ENCODE measurements at regions not wholly inside any gene's neighbourhood (a gene's known extent, or its start where the extent isn't known, plus 50 kb on each side); places are given as distances from the start of the nearest gene placed in this dataset.

DNA sequence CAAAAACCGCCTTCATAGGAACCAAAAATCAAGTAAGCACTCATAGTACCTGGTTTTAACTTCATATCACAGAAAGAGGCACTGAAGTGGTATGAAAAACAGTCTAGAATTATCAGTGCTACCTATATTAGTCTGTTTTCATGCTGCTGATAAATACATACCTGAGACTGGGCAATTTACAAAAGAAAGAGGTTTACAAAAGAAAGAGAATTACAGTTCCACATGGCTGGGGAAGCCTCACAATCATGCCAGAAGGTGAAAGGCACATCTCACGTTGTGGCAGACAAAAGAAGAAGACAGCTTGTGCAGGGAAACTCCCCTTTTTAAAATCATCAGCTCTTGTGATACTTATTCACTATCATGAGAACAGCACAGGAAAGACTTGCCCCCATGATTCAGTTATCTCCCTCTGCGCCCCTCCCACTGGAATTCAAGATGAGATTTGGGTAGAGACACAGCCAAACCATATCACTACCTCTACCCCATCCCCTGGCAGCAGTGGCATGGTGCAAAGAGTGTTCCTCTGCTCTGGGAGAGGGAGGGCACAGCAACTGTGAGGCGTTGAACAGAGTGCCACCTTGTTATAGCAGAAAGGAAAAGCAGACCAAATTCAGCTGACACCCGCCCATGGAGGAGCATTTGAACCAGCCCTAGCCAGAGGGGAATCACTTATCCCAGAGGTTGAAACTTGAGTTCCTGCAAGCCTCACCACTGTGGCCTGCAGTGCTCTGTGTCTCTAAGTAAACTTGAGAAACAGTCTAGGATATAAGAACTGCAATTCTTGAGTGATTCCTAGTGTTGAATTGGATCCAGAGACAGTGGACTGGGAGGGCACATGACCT lies 61.9 kb upstream of the PTPRZ1 start:
- no peak for DNase-seq (ENCODE audit: low read depth, low spot score)

DNA sequence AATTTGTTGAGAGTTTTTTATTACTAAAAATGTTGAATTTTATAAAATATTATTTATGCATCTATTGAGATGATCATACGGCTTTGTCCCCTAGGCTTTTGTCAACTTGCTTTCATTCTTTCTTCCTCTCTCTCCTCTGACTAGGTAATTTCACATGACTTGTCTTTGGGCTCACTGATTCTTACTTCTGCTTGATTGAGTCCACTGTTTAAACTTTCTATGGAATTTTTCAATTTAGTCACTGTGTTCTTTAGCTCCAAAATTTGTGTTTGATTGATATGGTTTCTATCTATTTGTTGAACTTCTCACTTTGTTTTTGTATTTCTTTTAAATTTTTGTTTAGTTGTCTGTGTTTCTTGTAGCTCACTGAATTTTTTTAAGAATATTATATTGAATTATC lies 65.9 kb upstream of the PTPRZ1 start:
- DNase-seq (ENCODE audit: low read depth, low spot score): no peak

DNA sequence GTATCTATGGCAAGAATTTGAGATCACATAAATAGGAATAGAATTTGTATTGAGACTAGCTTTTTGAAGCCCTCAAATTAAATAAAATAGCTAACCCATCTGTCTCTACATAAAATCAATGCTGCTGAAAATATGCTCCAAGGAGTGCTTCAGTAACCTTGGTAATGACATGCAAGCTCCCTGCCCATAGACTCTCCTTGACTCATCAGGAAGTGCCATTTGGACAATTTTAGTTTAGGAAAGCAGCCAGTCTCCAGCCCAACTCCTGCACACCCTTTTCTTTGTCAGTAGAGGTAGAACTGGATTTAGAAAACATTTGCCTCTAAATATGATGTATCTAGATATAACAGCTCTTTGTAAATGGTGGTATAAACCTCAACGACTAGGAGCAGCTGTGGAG lies 69.9 kb upstream of the PTPRZ1 start:
- DNase-seq (ENCODE audit: low read depth, low spot score): peak; percentile 9

DNA sequence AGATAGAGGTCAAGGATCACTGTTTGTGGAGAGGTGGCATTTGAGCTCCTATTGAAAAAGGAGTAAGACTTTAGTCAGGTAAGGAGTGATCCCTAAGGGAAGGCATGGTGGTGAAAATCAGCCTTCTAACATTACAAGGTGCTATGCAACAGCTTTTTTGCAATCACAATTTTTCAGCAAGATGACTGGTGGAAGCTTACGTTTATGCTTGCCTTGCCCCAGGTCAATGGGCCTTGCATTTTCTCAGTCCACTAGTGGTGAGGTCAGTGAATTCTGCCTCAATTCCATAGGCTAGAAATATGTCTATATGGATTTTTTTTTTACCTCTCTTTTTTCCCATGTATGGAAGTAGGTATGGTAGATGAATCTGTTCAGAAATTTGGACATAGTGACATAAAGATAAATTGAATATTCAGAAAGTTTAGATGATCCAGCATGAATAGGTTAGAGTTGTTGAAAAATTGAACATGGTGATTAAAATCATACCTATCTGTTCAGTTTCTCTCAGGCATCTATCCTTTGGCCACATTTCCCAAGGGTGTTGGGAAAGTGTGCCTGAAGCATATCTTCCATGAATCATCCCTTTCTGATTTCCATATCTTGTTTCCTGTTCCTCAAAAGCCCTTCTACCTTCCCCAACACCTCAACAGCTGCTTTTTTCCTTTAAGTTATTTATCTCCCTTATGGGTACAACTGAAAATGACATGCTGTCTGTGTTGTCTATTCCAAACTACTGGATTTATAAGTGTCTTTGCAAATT lies 71.9 kb upstream of the PTPRZ1 start:
- DNase-seq (ENCODE audit: low read depth, low spot score): no peak

DNA sequence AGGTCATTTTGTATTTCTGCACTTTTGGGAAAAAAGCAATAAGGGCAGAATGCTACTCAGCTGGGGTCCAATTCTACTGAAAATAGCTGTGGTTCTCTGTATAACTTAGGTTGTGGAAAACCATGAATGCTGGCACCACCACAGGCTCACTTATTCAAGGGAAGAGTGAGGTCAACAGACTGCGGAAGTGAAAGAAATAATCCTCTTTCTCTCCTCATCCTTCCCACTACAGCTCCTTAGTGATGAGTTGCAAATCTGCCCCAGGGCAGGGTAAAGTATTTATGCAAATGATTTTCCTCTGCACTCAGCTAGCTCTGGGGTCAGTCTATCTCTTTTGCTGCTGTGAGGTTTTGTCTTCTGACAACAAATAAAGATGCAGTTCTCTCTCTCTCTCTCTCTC lies 74.1 kb upstream of the PTPRZ1 start:
- peak; percentile 85 for DNase-seq (ENCODE audit: low read depth, low spot score)

- DNase-seq (ENCODE audit: low read depth, low spot score): no peak
Measured at GRCh38 chr7:121798453-121798840, 74.5 kb upstream of the PTPRZ1 start.

- DNase-seq (ENCODE audit: low read depth, low spot score): peak; percentile 86
Measured at GRCh38 chr7:121797657-121798452, 75.1 kb upstream of the PTPRZ1 start.

GRCh38 chr7:121796936-121797656 lies 75.9 kb upstream of the PTPRZ1 start:
- peak; percentile 48 for DNase-seq (ENCODE audit: low read depth, low spot score)

GRCh38 chr7:121796381-121796780 lies 76.6 kb upstream of the PTPRZ1 start:
- DNase-seq (ENCODE audit: low read depth, low spot score): no peak

DNA sequence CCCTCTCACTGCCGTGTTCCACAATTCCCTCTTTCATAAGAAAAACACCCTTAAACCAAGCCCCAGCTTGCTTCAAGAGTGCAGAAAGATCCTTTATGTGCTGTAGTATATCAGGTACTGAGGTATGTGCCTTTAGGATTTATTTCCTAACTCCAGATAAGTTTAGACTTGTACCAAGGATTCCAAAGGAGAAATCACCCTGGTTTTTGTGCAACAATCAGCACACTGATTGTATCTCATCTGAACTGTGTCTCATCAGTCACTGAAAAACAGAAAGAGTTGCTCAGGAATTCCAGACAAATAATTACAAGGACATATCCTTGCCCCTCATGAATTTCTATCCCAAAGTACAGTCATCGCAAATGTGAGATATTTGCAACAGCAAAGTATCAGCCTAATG lies 77.2 kb upstream of the PTPRZ1 start:
- DNase-seq (ENCODE audit: low read depth, low spot score): no peak

GRCh38 chr7:121793716-121794115 lies 79.2 kb upstream of the PTPRZ1 start:
- peak; percentile 75 for DNase-seq (ENCODE audit: low read depth, low spot score)

DNA sequence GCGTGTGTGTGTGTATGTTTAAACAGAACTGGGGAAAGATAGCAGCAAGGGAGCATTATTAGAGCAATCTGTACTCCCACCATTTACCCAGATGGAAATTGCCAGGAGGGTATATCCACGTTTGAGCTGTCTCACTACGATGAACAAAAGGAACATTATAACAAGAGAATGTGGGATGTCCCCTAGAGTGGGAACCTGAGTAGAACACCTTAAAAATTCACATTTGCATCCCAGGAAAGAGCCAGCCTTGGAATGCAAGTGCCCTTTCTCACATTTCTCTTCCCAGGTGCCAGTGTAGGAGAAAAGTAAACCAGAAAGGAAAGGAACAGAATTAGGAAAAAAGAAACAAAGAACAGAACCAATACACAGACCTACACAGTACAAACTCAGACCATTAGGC lies 95.3 kb upstream of the PTPRZ1 start:
- DNase-seq (ENCODE audit: low read depth, low spot score): no peak

DNA sequence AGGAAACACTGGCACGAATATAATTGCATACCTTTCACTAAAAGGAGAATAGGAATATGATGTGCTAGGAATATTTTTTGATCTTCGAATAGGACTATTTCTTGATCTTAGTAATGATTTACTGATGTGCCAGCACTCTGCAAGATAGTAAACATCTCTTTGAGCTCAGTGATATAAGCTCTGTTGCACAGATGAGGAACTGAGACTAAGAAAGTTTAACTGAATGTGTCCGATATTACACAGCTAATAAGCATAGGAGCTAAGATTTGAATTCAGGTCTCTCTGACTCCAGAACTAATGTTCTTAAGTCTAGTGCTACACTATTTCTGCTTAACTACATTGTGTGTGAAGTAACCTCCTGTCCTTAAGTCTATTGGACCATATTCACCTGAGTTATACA lies 98.4 kb upstream of the PTPRZ1 start:
- no peak for DNase-seq (ENCODE audit: low read depth, low spot score)

- DNase-seq (ENCODE audit: low read depth, low spot score): no peak
Measured at GRCh38 chr7:121766676-121767075, 106.3 kb upstream of the PTPRZ1 start.

DNA sequence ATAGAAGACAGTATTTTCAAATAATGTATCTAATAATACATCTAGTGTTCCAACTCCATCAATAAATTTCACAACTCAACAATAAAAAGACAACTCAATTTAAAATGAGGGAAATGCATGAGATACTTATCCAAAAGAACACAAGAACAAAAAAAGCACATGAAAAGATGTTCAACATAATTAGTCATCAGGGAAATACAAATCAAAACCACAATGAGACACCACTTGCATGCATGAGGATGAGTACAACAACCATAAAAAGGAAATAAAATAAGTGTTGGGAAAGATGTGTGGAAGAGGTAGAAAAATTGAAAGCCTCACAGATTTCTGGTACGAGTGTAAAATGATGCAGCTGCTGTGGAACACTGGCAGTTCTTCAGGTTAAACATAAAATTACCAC lies 111.6 kb upstream of the PTPRZ1 start:
- DNase-seq (ENCODE audit: low read depth, low spot score): no peak

GRCh38 chr7:121755818-121756552 lies 117.0 kb upstream of the PTPRZ1 start:
- DNase-seq (ENCODE audit: low read depth, low spot score): peak; percentile 13

DNA sequence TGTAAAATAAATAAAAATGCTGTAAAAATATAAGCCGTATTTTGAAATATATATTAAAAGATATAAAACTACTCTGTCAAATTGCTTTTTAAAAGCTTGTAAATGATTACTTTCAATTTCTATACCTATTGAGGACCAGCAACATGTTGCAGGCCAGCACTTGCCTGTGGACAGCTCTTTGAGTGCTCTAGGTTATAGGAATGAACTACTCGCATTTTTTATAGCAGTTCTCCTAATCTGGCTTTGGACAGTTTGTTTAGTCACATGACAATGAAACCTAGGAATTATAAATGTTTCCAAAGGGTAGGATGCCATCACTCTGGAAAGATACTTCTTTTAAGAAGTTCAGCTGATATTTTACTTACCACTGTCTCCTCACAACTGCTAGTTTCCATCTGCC lies 117.7 kb upstream of the PTPRZ1 start:
- DNase-seq (ENCODE audit: low read depth, low spot score): peak; percentile 23

DNA sequence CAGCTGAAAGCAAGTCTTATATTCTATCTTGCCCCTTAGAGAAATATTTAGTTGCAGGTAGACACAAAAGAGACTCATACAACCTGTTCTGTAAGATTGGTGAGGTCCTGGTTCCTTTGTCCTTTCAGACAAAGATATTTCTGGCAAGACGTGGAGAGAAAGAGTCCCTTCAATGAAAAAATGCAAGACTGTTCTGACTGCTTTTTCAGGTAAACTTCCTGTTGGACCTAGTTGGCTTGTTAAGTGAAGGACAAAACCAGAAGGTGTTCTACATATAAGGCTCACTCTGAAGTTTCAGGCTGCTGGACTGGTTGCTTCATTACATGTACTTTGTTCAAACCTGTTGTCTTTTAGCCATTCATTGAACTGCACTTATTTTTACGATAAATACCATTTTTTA lies 119.0 kb upstream of the PTPRZ1 start:
- DNase-seq (ENCODE audit: low read depth, low spot score): no peak

DNA sequence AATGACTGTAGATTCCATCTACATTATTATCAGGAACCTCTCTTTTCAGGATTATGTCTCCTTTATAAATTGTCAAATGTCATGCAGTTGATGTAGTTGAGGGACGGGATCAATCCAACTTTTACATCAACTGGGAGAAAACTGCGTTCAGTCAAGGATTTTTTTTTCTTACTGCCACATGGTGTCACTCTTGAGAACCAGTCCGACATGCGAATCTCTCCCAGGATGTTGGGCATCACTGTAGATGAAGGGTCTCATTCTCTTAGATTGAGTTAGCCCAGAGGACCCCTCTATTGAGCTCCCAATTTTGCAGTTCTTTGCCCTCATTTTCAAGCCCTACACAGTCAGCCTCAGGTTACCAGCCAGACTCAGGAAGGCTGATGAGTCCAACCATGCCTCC lies 120.3 kb upstream of the PTPRZ1 start:
- DNase-seq (ENCODE audit: low read depth, low spot score): peak; percentile 26

- no peak for DNase-seq (ENCODE audit: low read depth, low spot score)
Measured at GRCh38 chr7:121748546-121748945, 124.4 kb upstream of the PTPRZ1 start.

DNA sequence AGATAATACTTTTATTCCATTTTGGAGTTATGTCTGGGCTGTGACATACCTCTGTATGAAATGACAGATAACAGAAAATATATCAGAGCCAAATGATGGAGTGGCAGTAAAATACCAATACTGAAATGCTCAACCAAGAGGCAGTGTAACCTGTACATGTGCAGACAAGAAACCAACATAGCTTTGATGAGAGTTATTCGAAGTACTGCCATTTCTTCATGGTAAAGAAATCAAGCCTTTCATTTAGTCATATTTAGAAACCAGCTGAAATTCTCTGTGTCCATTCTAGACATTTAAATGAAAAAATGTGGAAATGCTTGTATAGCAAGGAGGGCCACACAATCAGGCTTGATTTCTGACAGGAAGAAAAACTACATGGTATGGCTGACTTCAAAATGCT lies 127.1 kb upstream of the PTPRZ1 start:
- no peak for DNase-seq (ENCODE audit: low read depth, low spot score)

Measured in astrocyte of the hippocampus (primary cell).